HepG2 (cell line): ENCODE measurements at regions not wholly inside any gene's neighbourhood (a gene's known extent, or its start where the extent isn't known, plus 50 kb on each side); places are given as distances from the start of the nearest gene placed in this dataset.

Experiments
- ATAC-seq: fragments of 200-7000 bp; cut with Tn5 transposase; 3 replicates; pipeline ENCODE4 v1.9.1; 2020; ENCODE audit warnings: mild to moderate bottlenecking, moderate library complexity
- BruUV-seq: library from RNA; stranded (reverse); fragments of 400-500 nt; replicated peaks from 2 replicates; lab custom pipeline; 2021; lab: Mats Ljungman, UMichigan
- CTCF ChIA-PET: fragments of 300-600 bp; formaldehyde crosslinking; extraction: SDS; loops from one replicate; lab custom pipeline; 2021; ENCODE audit warnings: low total read pairs, inconsistent platforms, low intra/inter-chr PET ratio; lab: Yijun Ruan, JAX
- POLR2A ChIA-PET: fragments of 350-600 bp; sonication (Branson Sonifier 250); formaldehyde crosslinking; loops from one replicate; lab custom pipeline; 2020; ENCODE audit warnings: antibody characterized with exemption, inconsistent platforms; lab: Yijun Ruan, JAX
- DNase-seq: peaks from one replicate; pipeline ENCODE4 v3.0.0-alpha.2; 2015; ENCODE audit warnings: low spot score
- FAIRE-seq: peaks from 3 replicates; lab custom pipeline; 2011; peaks lifted over from hg19 to GRCh38; lab: Jason Lieb, UNC
- H2AFZ ChIP-seq: one replicate; pipeline ENCODE4 v1.6.1; 2011; ENCODE audit warnings: low read length, inconsistent platforms
- H3K27ac ChIP-seq: fragments of 300-600 bp; 3 replicates; pipeline ENCODE4 v1.8.0; 2011; ENCODE audit warnings: mixed run types, mild to moderate bottlenecking, mixed read lengths, low read length, inconsistent platforms; ENCODE audit not compliant: insufficient read depth; ENCODE audit errors: extremely low read length
- H3K27me3 ChIP-seq, 2 experiments: fragments of 200-600 bp in 1 of 2; 2 replicates in 1 of 2; 3 replicates in 1 of 2; pipeline versions ENCODE4 v1.6.0 to v1.8.0; 2011; ENCODE audit warnings: low read length in 2 of 2, mild to moderate bottlenecking in 2 of 2, moderate library complexity in 2 of 2, inconsistent platforms in 1 of 2; ENCODE audit not compliant: insufficient read depth in 2 of 2, control insufficient read depth in 1 of 2
- H3K36me3 ChIP-seq, 2 experiments: fragments of 200-600 bp in 1 of 2; replicated peaks in 1 of 2; 2 replicates in 1 of 2; 3 replicates in 1 of 2; pipeline versions ENCODE4 v1.5.1 to v1.8.0; 2011; ENCODE audit warnings: low read length in 2 of 2, inconsistent platforms in 1 of 2; ENCODE audit not compliant: insufficient read depth in 2 of 2, control insufficient read depth in 1 of 2
- H3K4me1 ChIP-seq: 2 replicates; pipeline ENCODE4 v1.5.1; 2012; ENCODE audit warnings: low read length, inconsistent platforms; ENCODE audit not compliant: insufficient read depth
- H3K4me2 ChIP-seq: 2 replicates; pipeline ENCODE4 v1.6.0; 2011; ENCODE audit warnings: low read depth, low read length, inconsistent platforms
- H3K4me3 ChIP-seq, 3 experiments: fragments of 200-600 bp in 1 of 3; sonication (generic), shearing (Covaris generic) in 1 of 3; replicated peaks in 1 of 3; 2 replicates each; pipeline ENCODE4 v1.5.1; 2011 to 2016; ENCODE audit warnings: low read length in 3 of 3, inconsistent platforms in 2 of 3, low read depth in 2 of 3, mild to moderate bottlenecking in 2 of 3, control low read depth in 1 of 3, mixed read lengths in 1 of 3; ENCODE audit not compliant: insufficient read depth in 1 of 3
- H3K79me2 ChIP-seq: one replicate; pipeline ENCODE4 v1.6.1; 2011; ENCODE audit warnings: low read length, inconsistent platforms; ENCODE audit not compliant: insufficient read depth
- H3K9ac ChIP-seq: 2 replicates; pipeline ENCODE4 v1.6.0; 2011; ENCODE audit warnings: mild to moderate bottlenecking, low read depth, low read length, inconsistent platforms; ENCODE audit not compliant: insufficient read depth
- H3K9me3 ChIP-seq: 2 replicates; pipeline ENCODE4 v1.5.1; 2012; ENCODE audit warnings: mild to moderate bottlenecking, low read length
- H4K20me1 ChIP-seq: 2 replicates; pipeline ENCODE4 v1.6.0; 2011; ENCODE audit warnings: inconsistent platforms, mild to moderate bottlenecking, low read length, moderate library complexity; ENCODE audit not compliant: insufficient read depth
- CSRNP1 ChIP-seq: sonication (generic); formaldehyde crosslinking; IDR thresholded peaks from 2 replicates; pipeline ENCODE4 v1.8.1; 2023; ENCODE audit warnings: mild to moderate bottlenecking, missing genetic modification reagents
- NFAT5 ChIP-seq: sonication (generic); formaldehyde crosslinking; IDR thresholded peaks from 2 replicates; pipeline ENCODE4 v1.4.0; 2020; ENCODE audit warnings: missing genetic modification reagents
- SIN3A ChIP-seq: IDR thresholded peaks from 2 replicates; pipeline ENCODE4 v1.6.1; 2011; ENCODE audit warnings: low read depth, mild to moderate bottlenecking, control low read depth, low read length, borderline replicate concordance
- SPEN ChIP-seq: sonication (generic); formaldehyde crosslinking; IDR thresholded peaks from 2 replicates; pipeline ENCODE4 v1.5.1; 2020; ENCODE audit warnings: low read depth, mild to moderate bottlenecking, missing genetic modification reagents
- ZGPAT ChIP-seq: IDR thresholded peaks from 2 replicates; pipeline ENCODE4 v1.6.1; 2016; ENCODE audit warnings: mild to moderate bottlenecking
- ZNF224 ChIP-seq: sonication (generic); formaldehyde crosslinking; IDR thresholded peaks from 2 replicates; pipeline ENCODE4 v1.5.0; 2020; ENCODE audit warnings: mild to moderate bottlenecking, missing genetic modification reagents
- ZNF280D ChIP-seq: sonication (generic); formaldehyde crosslinking; IDR thresholded peaks from 2 replicates; pipeline ENCODE4 v1.5.1; 2020; ENCODE audit warnings: mild to moderate bottlenecking, missing genetic modification reagents
- ZNF343 ChIP-seq: sonication (generic); formaldehyde crosslinking; IDR thresholded peaks from 2 replicates; pipeline ENCODE4 v1.4.0; 2020; ENCODE audit warnings: mild to moderate bottlenecking, missing genetic modification reagents
- ZNF432 ChIP-seq: sonication (generic); formaldehyde crosslinking; IDR thresholded peaks from 2 replicates; pipeline ENCODE4 v1.5.0; 2020; ENCODE audit warnings: missing genetic modification reagents, mild to moderate bottlenecking, borderline replicate concordance
- ZNF761 ChIP-seq: sonication (generic); formaldehyde crosslinking; conservative IDR thresholded peaks from 2 replicates; pipeline ENCODE4 v1.4.0; 2020; ENCODE audit warnings: mild to moderate bottlenecking, missing genetic modification reagents
- WGBS: methylation state at CpG from one replicate; pipeline ENCODE4 v1.1.6; 2017; ENCODE audit warnings: low lambda C conversion rate; 5-methylcytosine and 5-hydroxymethylcytosine counted together
- in situ Hi-C: cut with HindIII; loops from 2 replicates; pipeline ENCODE4 v1.10.0; 2017; ENCODE audit warnings: low pct_unique_long_range_greater_than_20kb; ENCODE audit not compliant: extremely low pct_ligation_motif_present
- intact Hi-C: fragments of 100-400 bp; cut with micrococcal nuclease; formaldehyde crosslinking; loops from one replicate; pipeline ENCODE4 v1.10.0; 2022; ENCODE audit not compliant: unreplicated experiment

- TF ChIP-seq ZNF280D (CRISPR knock-in tag) = no peak
- TF ChIP-seq ZNF343 (CRISPR knock-in tag) = no peak
These were observed 104.5 kb upstream of the KLHL14 start (continued) for GRCh38 chr18:32877371-32877770.

- Histone ChIP-seq H3K36me3 (no peaks in the 10 kb centered on the region), H4K20me1 (no peaks in the 10 kb centered on the region), H3K9me3 (no peaks in the 10 kb centered on the region), H3K79me2 (no peaks in the 10 kb centered on the region), H3K4me1 (no peaks in the 10 kb centered on the region), H3K27me3 (peaks cover 0 to 16% of the 10 kb centered on the region in 2 experiments; a peak in 1 of 5 replicates), H3K9ac (no peak overlapping the region), H2AFZ (no peak overlapping the region), H3K4me3 (no peak overlapping the region), H3K27ac (no peak overlapping the region)
- CTCF ChIA-PET = no interaction called here
- FAIRE-seq (no peak), ATAC-seq (no peak), DNase-seq (no peak)
- POLR2A ChIA-PET = no interaction called here
- in situ Hi-C loops = no loop called here
- intact Hi-C loops = no loop called here
- BruUV-seq = no TSS peak
- WGBS = 2% methylated on average over 1 of the region's 1 CpG
- no peak for TF ChIP-seq ZNF224 (CRISPR knock-in tag)
- no peak for TF ChIP-seq ZNF761
- no peak for TF ChIP-seq ZNF432 (CRISPR knock-in tag)
- no peak for TF ChIP-seq SIN3A
- no peak for TF ChIP-seq SPEN (CRISPR knock-in tag)
- no peak for TF ChIP-seq NFAT5 (CRISPR knock-in tag)
- no peak for TF ChIP-seq CSRNP1
- no peak for TF ChIP-seq ZGPAT
- TF ChIP-seq, all 625 proteins: peak for 0
- no peak overlapping the region for H3K4me2 ChIP-seq
These were observed 102.8 kb upstream of the KLHL14 start for GRCh38 chr18:32875625-32876024.
